Left lung (tissue), 4 donors: ENCODE measurements at regions not wholly inside any gene's neighbourhood (a gene's known extent, or its start where the extent isn't known, plus 50 kb on each side); places are given as distances from the start of the nearest gene placed in this dataset.

Source experiments
- ATAC-seq: fragments of 200-7000 bp; cut with Tn5 transposase; one replicate; pipeline ENCODE4 v1.9.1; 2020; ENCODE audit warnings: moderate library complexity
- DNase-seq, 4 donors: peaks; one replicate each; pipeline ENCODE4 v3.0.0-alpha.2; 2013 to 2020
- H3K27ac ChIP-seq, 2 donors: fragments of 200-600 bp; sonication (generic) in 1 of 2; one replicate each; pipeline versions ENCODE4 v1.5.0 to v1.8.0; 2020 to 2021
- H3K27me3 ChIP-seq, 2 donors: fragments of 200-600 bp; sonication (generic) in 1 of 2; one replicate each; pipeline versions ENCODE4 v1.5.0 to v1.8.0; 2020 to 2021
- H3K36me3 ChIP-seq, 2 donors: fragments of 200-600 bp; sonication (generic) in 1 of 2; one replicate each; pipeline versions ENCODE4 v1.5.0 to v1.8.0; 2020 to 2021
- H3K4me1 ChIP-seq, 2 donors: fragments of 200-600 bp; one replicate each; pipeline ENCODE4 v1.8.0; 2021
- H3K4me3 ChIP-seq, 2 donors: fragments of 200-600 bp; sonication (generic) in 1 of 2; one replicate each; pipeline versions ENCODE4 v1.5.0 to v1.8.0; 2020 to 2021; ENCODE audit warnings: mild to moderate bottlenecking in 1 of 2
- H3K9me3 ChIP-seq, 2 donors: fragments of 200-600 bp; sonication (generic) in 1 of 2; one replicate each; pipeline versions ENCODE4 v1.5.0 to v1.8.0; 2020 to 2021
- CTCF ChIP-seq, 2 donors: fragments of 200-600 bp; sonication (generic) in 1 of 2; IDR thresholded peaks; one replicate each; pipeline versions ENCODE4 v1.5.0 to v1.8.0; 2021; ENCODE audit warnings: antibody characterized with exemption in 2 of 2
- intact Hi-C, 2 donors: fragments of 100-400 bp; cut with DNase I; formaldehyde crosslinking; loops; one replicate each; pipeline versions ENCODE4 v1.11.2 to v1.14.2; 2022
- donor health status: DM: no; HTN: yes; CAD: no.
- donor health status: DM: no; HTN: no; CAD: no.

DNA sequence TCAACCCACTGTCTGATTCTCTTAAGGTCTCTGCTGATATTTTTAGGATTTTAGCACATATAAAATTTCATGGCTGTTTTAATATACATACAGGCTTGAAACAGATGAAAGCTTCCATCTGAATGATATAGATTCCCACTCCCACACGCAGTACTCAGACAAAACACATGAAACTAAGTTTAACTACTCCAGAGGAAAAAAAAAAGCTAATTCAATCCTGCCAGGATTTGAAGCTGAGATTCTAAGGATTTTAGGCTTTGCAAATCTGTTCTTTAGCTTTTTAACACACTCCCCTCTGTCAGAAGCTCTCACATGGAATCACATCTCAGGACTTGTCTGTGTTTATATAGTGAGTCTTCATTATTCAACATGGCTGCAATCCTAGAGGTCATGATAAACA, 217.3 kb downstream of the BCAT1 start:
- H3K36me3 ChIP-seq: no peaks in the 10 kb centered on the region
- TF ChIP-seq CTCF (IDR thresholded peaks at IDR 0.05): no peak
- H3K27me3 ChIP-seq: no peaks in the 10 kb centered on the region
- H3K4me1 ChIP-seq: peaks cover 0 to 3% of the 10 kb centered on the region in 2 donors
- intact Hi-C loops: no loop called here
- DNase-seq (no peak), ATAC-seq (no peak)
- H3K27ac ChIP-seq: no peak overlapping the region
- no peaks in the 10 kb centered on the region for H3K9me3 ChIP-seq
- no peak overlapping the region for H3K4me3 ChIP-seq

DNA sequence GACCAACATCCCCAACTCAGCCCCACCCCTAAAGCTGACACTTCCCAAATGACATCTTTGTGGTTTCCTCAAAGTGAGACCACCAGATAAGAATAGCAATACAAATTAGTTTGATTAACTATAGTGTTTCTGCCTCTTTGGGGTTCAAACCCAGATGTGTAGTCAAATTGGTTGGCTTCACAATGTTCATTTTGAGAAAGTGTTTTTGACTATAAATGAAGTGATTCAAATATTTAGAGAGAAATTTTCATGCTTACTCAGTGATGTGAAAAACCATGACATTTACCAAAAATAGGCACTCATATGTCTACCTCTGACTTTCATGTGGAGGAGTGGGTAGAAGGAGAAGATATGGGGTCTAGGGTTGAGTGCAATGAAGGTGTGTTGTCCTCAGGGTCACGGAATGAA, 218.4 kb downstream of the BCAT1 start:
- no peak for TF ChIP-seq CTCF (IDR thresholded peaks at IDR 0.05)
- no peaks in the 10 kb centered on the region for H3K9me3 ChIP-seq
- no peak overlapping the region for H3K4me3 ChIP-seq
- H3K27me3 ChIP-seq: no peaks in the 10 kb centered on the region
- no peak for ATAC-seq
- H3K4me1 ChIP-seq: peaks cover 0 to 3% of the 10 kb centered on the region in 2 donors
- no peaks in the 10 kb centered on the region for H3K36me3 ChIP-seq
- H3K27ac ChIP-seq: no peak overlapping the region
- intact Hi-C loops: no loop called here
- no peak for DNase-seq

DNA sequence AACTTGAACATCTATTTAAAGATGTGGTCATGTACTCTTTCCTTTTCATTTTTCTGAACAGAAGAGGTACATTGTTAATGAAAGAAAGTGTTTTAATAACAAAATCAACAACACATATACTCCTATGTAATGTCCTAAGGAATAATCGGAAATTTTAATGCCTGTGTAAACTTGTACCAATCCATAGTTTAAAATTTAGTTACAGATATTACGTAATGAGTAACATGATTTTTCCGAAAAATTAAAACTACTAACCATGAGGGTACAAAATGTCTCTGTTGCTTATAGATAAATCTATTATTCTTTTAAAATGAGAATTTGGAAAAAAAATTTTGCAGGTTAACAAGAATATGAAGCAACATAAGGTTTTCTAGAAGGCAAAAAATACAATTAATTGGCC, 220.1 kb downstream of the BCAT1 start:
- intact Hi-C loops: no loop called here

DNA sequence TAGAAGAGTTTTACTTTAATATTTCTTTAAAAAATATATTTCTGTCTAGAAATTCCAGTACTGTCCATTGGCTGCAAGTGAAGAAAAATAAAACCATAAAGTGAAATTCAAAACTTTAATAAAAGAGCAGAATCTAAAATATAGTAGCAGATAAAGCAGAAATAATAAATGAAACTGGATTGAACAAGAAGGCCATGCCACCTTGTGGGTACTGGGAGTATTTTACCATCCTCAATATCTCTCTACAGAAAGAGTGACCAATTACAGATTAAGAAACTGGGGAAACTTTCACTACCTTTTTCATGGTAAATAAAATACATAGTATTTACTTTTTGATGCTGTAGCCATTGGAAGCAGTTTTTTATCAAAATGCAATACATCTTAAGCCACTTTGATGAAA, 220.5 kb downstream of the BCAT1 start:
- Histone ChIP-seq H3K9me3 (no peaks in the 10 kb centered on the region), H3K27ac (no peak overlapping the region), H3K4me1 (peaks cover 0 to 3% of the 10 kb centered on the region in 2 donors), H3K27me3 (no peaks in the 10 kb centered on the region), H3K36me3 (no peaks in the 10 kb centered on the region), H3K4me3 (no peak overlapping the region)
- intact Hi-C loops: no loop called here
- ATAC-seq (peak; percentile 78), DNase-seq (peak in 1 of 4 donors; percentile 28)
- TF ChIP-seq CTCF (IDR thresholded peaks at IDR 0.05): peak; percentile 29 to 56

More for the DNA sequence above, 220.1 kb downstream of the BCAT1 start:
- H3K27ac ChIP-seq: no peak overlapping the region
- H3K9me3 ChIP-seq: no peaks in the 10 kb centered on the region
- H3K4me3 ChIP-seq: no peak overlapping the region
- peaks cover 0 to 3% of the 10 kb centered on the region in 2 donors for H3K4me1 ChIP-seq
- no peak for TF ChIP-seq CTCF (IDR thresholded peaks at IDR 0.05)
- H3K27me3 ChIP-seq: no peaks in the 10 kb centered on the region
- H3K36me3 ChIP-seq: no peaks in the 10 kb centered on the region
- ATAC-seq: no peak
- DNase-seq: no peak

DNA sequence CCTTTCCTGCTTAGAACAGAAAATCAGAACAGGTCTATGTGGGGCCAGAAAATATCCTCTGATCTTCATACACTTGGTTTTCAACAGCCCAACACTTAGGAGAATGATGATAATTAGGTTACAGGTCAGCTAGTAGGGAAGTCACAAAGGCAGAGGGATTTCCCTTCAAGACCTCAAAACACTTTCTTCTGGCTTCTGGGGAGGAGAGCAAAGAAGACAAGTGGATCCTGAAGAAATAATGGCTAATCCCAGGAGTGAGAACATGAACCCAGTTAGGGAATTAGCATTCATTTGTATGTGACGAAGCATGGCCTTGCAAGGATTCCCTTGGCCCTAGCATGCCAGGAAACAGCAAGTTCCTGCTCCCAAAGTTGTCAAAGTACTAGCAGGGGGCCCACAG, 223.3 kb downstream of the BCAT1 start:
- Histone ChIP-seq H3K27ac (no peak overlapping the region), H3K9me3 (peaks cover 0 to 3% of the 10 kb centered on the region in 2 donors), H3K36me3 (no peaks in the 10 kb centered on the region), H3K4me3 (no peak overlapping the region), H3K4me1 (peaks cover 0 to 3% of the 10 kb centered on the region in 2 donors), H3K27me3 (no peaks in the 10 kb centered on the region)
- intact Hi-C loops: no loop called here
- ATAC-seq: no peak
- no peak for TF ChIP-seq CTCF (IDR thresholded peaks at IDR 0.05)
- DNase-seq: no peak
